Right lung (tissue), 2 donors: ENCODE measurements at regions not wholly inside any gene's neighbourhood (a gene's known extent, or its start where the extent isn't known, plus 50 kb on each side); places are given as distances from the start of the nearest gene placed in this dataset.
"Not testable (repeated sequence)": the region's sequence is repeated elsewhere in the genome, so short reads cannot be mapped to it uniquely, and the experiment has no call there.

Experiments used
- DNase-seq, 2 donors: peaks; one replicate each; pipeline ENCODE4 v3.0.0-alpha.2; 2013

DNA sequence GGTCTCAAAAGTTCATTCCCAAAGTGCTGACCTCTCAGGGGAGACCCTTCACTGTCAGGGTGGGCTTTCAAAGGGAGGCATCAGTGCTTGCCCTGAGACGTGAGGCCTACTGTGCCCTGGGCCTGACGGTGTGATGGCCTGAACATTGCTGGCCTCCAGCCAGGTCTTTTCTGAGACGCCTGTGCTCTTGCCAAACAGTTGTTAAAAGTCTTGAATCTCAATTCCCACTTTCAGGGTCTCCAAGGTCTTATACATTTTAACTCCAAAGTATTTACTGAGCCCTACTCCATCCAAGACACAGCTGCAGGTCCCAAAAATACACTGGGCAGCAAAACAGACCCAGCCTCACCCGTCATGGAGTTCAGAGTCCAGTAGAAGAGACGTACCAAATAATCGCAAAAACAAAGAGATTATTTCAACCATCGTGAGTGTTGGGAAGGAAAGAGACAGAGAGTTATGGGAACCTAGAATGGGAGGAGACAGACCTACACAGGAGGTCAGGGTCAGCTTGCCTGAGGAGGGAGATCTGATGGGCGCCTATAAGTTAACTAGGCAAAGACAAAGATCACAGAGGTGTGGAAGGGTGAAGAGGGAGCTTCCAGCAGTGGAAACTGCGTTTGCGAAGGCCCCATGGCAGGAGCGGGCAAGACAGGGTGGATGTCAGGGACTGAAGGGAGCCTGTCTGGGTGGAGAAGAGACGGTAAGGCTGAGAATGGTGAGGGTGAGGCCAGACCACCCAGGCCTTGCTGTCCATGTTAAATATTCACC lies 446.3 kb downstream of the PREX1 start:
- DNase-seq, result peak in 1 of 2 donors; percentile 26

GRCh38 chr20:48380661-48381060 lies 447.1 kb downstream of the PREX1 start:
- DNase-seq, result no peak

DNA sequence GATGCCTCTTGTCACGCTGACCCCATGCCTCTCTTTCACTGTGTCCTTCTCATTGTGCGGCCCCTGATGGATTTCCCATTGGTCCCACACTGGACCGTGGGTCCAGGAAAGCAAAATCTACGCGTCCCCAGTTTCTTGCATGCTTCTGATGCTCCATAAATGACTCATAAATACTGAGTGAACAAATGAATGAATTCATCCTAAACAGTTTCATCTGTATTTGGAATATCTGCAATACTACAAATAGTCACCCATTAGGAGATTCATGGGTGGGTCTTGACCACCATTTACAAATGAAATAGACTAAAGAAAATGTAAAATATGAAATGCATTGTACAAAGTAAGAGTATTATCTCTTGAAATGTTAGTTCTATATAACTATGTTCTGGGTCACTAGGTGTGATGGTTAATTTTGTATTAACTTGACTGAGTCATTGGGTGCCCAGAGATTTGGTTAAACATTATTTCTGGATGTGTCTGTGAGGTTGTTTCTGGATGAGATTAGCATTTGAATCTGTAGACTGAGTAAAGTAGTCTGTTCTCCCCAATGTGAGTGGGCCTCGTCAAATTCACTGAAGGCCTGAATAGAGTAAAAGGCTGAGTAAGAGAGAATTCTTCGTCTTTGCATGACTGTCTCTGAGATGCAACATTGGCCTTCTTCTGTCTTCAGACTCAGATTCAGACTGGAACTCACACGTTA lies 448.7 kb downstream of the PREX1 start:
- DNase-seq, result no peak

- no peak for DNase-seq
Observed at GRCh38 chr20:48377940-48378339, 449.9 kb downstream of the PREX1 start.

GRCh38 chr20:48375804-48376203 lies 452.0 kb downstream of the PREX1 start:
- no peak for DNase-seq

DNA sequence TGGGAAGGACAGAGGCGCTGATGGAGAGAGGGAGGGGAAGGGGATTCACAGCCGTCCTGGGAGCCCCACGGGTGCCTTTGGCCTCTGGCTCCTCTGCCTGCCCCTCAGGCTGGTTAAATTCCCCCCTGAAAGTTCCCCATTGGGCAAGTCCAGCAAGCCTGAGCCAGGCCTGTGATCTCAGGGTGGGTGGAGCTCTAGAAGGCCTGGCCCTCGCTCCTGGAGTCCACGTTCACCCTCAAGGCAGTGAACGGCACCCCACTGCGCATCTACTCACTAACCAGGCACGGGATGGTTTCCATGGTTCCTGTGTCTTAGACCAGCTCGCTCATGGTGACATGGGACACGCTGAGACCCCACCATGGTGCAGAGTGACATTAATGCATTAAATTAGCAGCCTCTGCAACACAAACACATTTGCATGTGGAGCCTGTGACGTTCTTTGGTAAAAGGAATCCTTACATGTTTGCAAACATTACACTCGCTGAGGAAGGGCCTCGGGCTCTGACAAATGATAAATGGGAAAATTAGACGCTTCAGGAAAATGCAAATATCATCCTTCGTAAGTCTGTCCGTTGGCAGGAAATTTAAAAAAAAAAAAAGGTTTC lies 452.7 kb downstream of the PREX1 start:
- no peak for DNase-seq

GRCh38 chr20:48374031-48374907 lies 453.5 kb downstream of the PREX1 start:
- DNase-seq, result peak; percentile 27 to 40

DNA sequence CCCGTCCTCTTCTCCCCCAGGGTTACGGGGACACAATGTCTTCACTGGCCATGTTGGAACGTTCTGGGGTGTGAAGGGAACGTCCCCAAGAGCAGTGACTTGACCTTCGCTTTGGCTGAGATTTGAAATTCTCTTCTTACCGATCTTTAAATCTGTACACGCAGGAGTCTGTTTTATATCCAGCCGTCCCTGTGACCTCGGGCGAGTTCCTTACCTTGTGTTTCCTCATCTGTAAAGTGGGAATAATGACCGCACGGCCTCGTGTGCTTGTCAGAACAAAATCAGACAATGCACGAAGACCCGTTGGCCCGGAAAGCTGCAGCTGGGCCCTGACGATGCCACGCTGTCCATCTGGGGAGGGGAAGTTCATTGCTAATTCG lies 454.3 kb downstream of the PREX1 start:
- DNase-seq, result no peak

- not testable (repeated sequence) for DNase-seq
Observed at GRCh38 chr20:48372851-48373554, 454.8 kb downstream of the PREX1 start.

DNA sequence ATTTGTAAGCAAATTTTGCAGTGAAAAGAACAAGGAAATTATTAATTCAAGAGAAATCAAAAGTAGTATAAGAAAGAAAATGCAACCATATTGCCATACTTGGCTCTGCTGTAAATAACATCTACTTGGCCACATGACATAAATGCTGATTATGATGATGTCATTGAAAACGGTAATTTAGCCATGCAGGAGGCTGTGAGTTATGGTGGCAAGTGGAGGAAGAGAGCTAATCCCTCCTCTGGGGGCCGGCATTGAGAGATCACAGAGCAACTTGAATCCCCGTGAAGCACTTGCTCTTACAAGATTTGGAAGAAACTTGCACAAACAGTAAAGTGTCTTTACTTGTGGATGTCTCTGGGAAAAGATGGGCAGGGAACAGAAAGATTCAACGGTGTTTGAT lies 456.6 kb downstream of the PREX1 start:
- DNase-seq, result no peak

DNA sequence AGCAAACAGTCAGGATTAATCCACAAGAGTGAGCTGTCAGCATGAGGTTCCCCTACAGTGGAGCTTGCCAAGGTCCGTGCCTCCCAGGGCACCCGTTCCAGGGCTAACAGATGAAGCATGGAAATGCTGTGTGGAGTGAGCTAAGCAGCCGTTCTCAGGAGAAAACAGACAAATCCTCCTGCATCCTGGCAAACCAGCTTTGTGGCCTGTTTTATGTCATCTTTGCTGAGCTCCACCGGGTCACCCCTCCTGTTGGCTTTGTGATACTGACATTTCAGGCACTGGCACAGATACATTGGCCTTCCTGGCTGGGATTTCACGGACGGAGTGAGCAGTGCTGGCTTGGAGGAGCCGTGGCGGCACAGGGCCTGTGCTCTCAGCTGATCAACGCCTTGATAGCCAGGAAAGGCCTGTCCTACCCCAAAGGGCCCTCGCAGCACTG lies 459.2 kb downstream of the PREX1 start:
- not testable (repeated sequence) for DNase-seq

GRCh38 chr20:48367541-48368358 lies 460.0 kb downstream of the PREX1 start:
- DNase-seq, result not testable (repeated sequence)

DNA sequence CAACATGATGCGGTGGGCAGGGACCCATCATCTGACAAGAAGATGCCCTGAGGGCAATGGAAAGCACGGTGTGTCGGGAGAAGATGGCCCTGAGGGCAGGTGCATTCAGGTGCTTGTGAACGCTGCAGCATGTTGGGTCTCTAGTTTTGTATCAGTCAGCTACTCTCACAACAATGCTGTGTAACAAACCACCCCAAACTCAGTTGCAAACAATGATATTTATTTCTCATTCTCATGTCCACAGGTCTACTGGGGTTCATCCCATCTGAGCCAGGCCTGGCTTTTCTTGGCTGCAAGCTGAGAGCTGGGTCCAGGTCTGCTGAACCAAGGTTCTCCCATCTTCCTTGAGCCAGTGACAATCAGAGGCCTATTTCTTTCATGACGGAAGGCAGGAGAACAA lies 461.6 kb downstream of the PREX1 start:
- DNase-seq, result no peak

GRCh38 chr20:48364688-48365421 lies 462.9 kb downstream of the PREX1 start:
- no peak for DNase-seq

- no peak for DNase-seq
Observed at GRCh38 chr20:48364055-48364454, 463.7 kb downstream of the PREX1 start.

- DNase-seq, result no peak
Observed at GRCh38 chr20:48360342-48360975, 467.3 kb downstream of the PREX1 start.

DNA sequence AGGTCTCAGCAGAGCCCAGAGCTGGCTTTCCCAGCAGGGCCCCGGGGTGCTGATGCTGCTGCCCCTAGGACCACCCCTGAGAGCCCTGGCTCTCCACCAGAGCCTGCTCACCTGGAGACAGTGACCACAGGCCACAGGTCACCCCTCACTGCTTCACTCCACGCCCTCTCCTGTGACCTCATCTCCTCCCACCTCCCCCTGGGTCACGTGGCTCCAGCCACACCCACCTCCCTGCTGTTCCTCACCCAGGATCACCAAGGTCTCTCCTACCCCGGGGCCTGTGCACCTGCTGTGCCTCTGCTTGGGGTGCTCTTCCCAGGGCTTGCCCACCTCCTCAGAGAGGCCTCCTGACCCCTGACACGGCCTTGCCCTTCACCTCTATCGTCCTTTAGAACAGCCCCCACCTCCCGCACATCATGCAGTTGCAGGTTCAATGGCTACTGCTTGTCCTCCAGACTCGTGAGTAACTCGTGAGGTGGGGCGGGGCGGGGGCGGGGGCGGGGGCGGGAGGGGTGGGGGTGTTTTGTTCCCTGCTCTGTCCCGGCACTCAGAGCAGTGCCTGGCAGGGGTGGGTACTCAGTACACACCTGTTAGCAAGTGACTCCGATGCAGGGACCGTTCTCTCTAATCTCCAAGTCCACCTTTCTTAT lies 468.0 kb downstream of the PREX1 start:
- no peak for DNase-seq

DNA sequence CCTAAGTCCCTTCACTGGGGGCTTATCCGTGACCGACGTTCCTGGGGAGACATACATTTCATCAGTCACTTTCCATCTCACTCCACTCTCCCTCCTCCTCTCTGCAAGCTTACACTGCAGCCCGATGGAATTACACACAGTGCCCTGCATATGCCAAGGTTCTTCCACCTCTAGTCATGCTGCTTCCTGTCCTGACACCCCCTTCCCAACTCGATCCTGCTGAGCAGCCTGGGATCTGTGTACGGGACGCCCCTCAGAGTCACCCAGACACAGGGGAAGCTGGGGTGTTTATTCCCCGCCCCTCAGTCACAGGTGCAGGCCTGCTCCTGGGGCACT lies 468.8 kb downstream of the PREX1 start:
- not testable (repeated sequence) for DNase-seq
